Liver (tissue), 7 donors: ENCODE measurements at regions not wholly inside any gene's neighbourhood (a gene's known extent, or its start where the extent isn't known, plus 50 kb on each side); places are given as distances from the start of the nearest gene placed in this dataset.

ENCODE experiments used
- DNase-seq: peaks from one replicate; pipeline ENCODE4 v3.0.0-alpha.2; 2017; ENCODE audit warnings: low spot score
- H3K27ac ChIP-seq, 2 donors: one replicate each; pipeline ENCODE4 v1.7.0; 2013; ENCODE audit warnings: inconsistent platforms in 2 of 2, low read length in 2 of 2, control low read depth in 1 of 2, low read depth in 1 of 2, mild to moderate bottlenecking in 1 of 2
- H3K27me3 ChIP-seq, 4 donors: one replicate each; pipeline versions ENCODE4 v1.6.1 to v1.7.0; 2013; ENCODE audit warnings: low read length in 3 of 4, inconsistent platforms in 1 of 4, mild to moderate bottlenecking in 1 of 4, moderate library complexity in 1 of 4; ENCODE audit not compliant: control insufficient read depth in 4 of 4, insufficient read depth in 4 of 4
- H3K36me3 ChIP-seq, 4 donors: one replicate each; pipeline versions ENCODE4 v1.6.1 to v1.7.0; 2013; ENCODE audit warnings: low read length in 3 of 4, mild to moderate bottlenecking in 3 of 4, low read depth in 1 of 4, moderate library complexity in 1 of 4; ENCODE audit not compliant: control insufficient read depth in 4 of 4, insufficient read depth in 3 of 4
- H3K4me1 ChIP-seq, 4 donors: one replicate each; pipeline versions ENCODE4 v1.6.1 to v1.7.0; 2013; ENCODE audit warnings: low read length in 3 of 4, mild to moderate bottlenecking in 3 of 4, moderate library complexity in 1 of 4; ENCODE audit not compliant: control insufficient read depth in 4 of 4, insufficient read depth in 4 of 4
- H3K4me3 ChIP-seq, 3 donors: one replicate each; pipeline versions ENCODE4 v1.6.1 to v1.7.0; 2013; ENCODE audit warnings: low read length in 3 of 3, control low read depth in 1 of 3, low read depth in 1 of 3, mild to moderate bottlenecking in 1 of 3
- H3K9ac ChIP-seq, 2 donors: one replicate each; pipeline ENCODE4 v1.7.0; 2013; ENCODE audit warnings: low read length in 2 of 2, mild to moderate bottlenecking in 2 of 2, moderate library complexity in 2 of 2, control low read depth in 1 of 2, low read depth in 1 of 2
- H3K9me3 ChIP-seq, 4 donors: one replicate each; pipeline versions ENCODE4 v1.6.1 to v1.7.0; 2013; ENCODE audit warnings: low read length in 3 of 4; ENCODE audit not compliant: control insufficient read depth in 4 of 4
- EGR1 ChIP-seq, 2 donors: IDR thresholded peaks; 2 replicates each; pipeline ENCODE4 v1.6.1; 2016 to 2018; ENCODE audit warnings: antibody characterized with exemption in 2 of 2, low read depth in 2 of 2
- FOXA2 ChIP-seq: IDR thresholded peaks from 2 replicates; pipeline ENCODE4 v1.6.1; 2016; ENCODE audit warnings: antibody characterized with exemption
- GABPA ChIP-seq, 2 donors: IDR thresholded peaks in 1 of 2; conservative IDR thresholded peaks in 1 of 2; 2 replicates each; pipeline ENCODE4 v1.6.1; 2016; ENCODE audit warnings: antibody characterized with exemption in 2 of 2, mild to moderate bottlenecking in 1 of 2, moderate library complexity in 1 of 2
- HNF4A ChIP-seq, 2 donors: conservative IDR thresholded peaks; 2 replicates each; pipeline ENCODE4 v1.6.1; 2016; ENCODE audit warnings: antibody characterized with exemption in 2 of 2, mild to moderate bottlenecking in 2 of 2
- HNF4G ChIP-seq: IDR thresholded peaks from 2 replicates; pipeline ENCODE4 v1.6.1; 2016; ENCODE audit warnings: antibody characterized with exemption
- JUND ChIP-seq, 2 donors: IDR thresholded peaks; 2 replicates each; pipeline ENCODE4 v1.6.1; 2016; ENCODE audit warnings: antibody characterized with exemption in 2 of 2
- NR2F2 ChIP-seq: IDR thresholded peaks from 2 replicates; pipeline ENCODE4 v1.6.1; 2016; ENCODE audit warnings: antibody characterized with exemption
- RAD21 ChIP-seq, 2 donors: IDR thresholded peaks; 2 replicates each; pipeline ENCODE4 v1.6.1; 2016; ENCODE audit warnings: antibody characterized with exemption in 2 of 2, mild to moderate bottlenecking in 2 of 2
- RXRA ChIP-seq, 2 donors: IDR thresholded peaks; 2 replicates each; pipeline ENCODE4 v1.6.1; 2017 to 2018; ENCODE audit warnings: antibody characterized with exemption in 2 of 2, mild to moderate bottlenecking in 1 of 2
- SP1 ChIP-seq: IDR thresholded peaks from 2 replicates; pipeline ENCODE4 v1.6.1; 2018; ENCODE audit warnings: antibody characterized with exemption, mild to moderate bottlenecking
- TAF1 ChIP-seq: conservative IDR thresholded peaks from 2 replicates; pipeline ENCODE4 v1.6.1; 2016; ENCODE audit warnings: antibody characterized with exemption, mild to moderate bottlenecking
- YY1 ChIP-seq: IDR thresholded peaks from 2 replicates; pipeline ENCODE4 v1.6.1; 2016; ENCODE audit warnings: antibody characterized with exemption, mild to moderate bottlenecking
- WGBS: extraction: QIAGEN DNeasy Blood & Tissue Kit; methylation state at CpG from one replicate; pipeline ENCODE4 v1.1.7; 2013; 5-methylcytosine and 5-hydroxymethylcytosine counted together
- TF ChIP-seq, protein P1 (sequence below): IDR thresholded peaks from 2 replicates; pipeline ENCODE4 v1.6.1; 2016; ENCODE audit warnings: antibody characterized with exemption
- TF ChIP-seq, protein P2 (sequence below): IDR thresholded peaks from 2 replicates; pipeline ENCODE4 v1.6.1; 2016; ENCODE audit warnings: antibody characterized with exemption
- TF ChIP-seq, protein P3 (sequence below): IDR thresholded peaks from 2 replicates; pipeline ENCODE4 v1.6.1; 2016; ENCODE audit warnings: antibody characterized with exemption
- TF ChIP-seq, protein P4 (sequence below): IDR thresholded peaks from 2 replicates; pipeline ENCODE4 v1.6.1; 2016; ENCODE audit warnings: antibody characterized with exemption, mild to moderate bottlenecking
- donor health status: healthy.
- donor health status: healthy.
- donor health status: healthy.
- donor health status: healthy.

DNA sequence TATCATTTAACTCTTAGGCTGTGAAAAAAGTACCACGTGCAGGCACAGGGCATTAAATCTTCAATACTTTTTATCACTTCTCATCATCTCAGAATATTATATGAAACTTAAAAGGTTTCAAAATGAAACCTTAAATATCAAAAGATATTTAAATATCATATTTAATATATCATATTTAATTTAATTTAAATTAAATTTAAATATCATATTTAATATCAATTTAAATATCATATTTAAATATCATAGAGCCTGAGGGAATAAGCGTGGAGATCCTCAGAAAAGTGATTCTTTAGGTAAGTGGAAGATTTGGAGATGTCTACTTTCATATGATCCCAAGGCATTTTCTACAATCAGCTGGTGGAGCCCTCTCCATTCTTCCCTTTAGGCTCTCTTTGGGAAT, 716.6 kb downstream of the OTOL1 start:
- H3K36me3 ChIP-seq: no peaks in the 10 kb centered on the region
- no peak overlapping the region for H3K27ac ChIP-seq
- 74% methylated on average over 2 of the region's 2 CpGs for WGBS
- no peaks in the 10 kb centered on the region for H3K9me3 ChIP-seq
- TF ChIP-seq YY1 (no peak), RXRA (IDR thresholded peaks at IDR 0.05) (no peak), SP1 (no peak), HNF4A (conservative IDR thresholded peaks at IDR 0.05) (no peak), RAD21 (IDR thresholded peaks at IDR 0.05) (no peak), TAF1 (no peak), JUND (IDR thresholded peaks at IDR 0.05) (no peak)
- TF ChIP-seq, protein P1, sequence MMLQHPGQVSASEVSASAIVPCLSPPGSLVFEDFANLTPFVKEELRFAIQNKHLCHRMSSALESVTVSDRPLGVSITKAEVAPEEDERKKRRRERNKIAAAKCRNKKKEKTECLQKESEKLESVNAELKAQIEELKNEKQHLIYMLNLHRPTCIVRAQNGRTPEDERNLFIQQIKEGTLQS: no peak
- TF ChIP-seq, protein P2, sequence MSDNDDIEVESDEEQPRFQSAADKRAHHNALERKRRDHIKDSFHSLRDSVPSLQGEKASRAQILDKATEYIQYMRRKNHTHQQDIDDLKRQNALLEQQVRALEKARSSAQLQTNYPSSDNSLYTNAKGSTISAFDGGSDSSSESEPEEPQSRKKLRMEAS: no peak
- DNase-seq: no peak
- H3K9ac ChIP-seq: no peak overlapping the region
- no peaks in the 10 kb centered on the region for H3K4me1 ChIP-seq
- H3K4me3 ChIP-seq: no peak overlapping the region
- H3K27me3 ChIP-seq: peaks cover 0 to 4% (median 0%) of the 10 kb centered on the region in 4 donors

DNA sequence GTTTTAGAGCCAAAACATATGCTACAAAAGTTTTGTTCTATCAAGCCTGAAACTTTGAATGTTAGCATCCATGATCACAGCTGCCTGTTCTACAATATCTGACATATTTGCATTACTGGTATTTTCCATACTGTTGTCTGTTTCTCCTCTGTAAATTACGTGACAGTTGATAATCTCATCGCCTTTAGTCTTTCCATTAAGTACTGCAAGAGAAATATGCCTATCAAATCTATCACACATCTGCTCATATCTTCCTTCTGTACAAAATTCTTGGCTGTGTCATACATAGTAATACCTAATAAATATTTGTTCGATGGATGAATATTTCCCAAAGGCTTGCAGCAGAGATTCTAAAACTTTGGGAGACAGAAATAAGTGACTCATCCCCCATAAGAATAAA, 717.3 kb downstream of the OTOL1 start:
- H3K4me1 ChIP-seq: no peaks in the 10 kb centered on the region
- H3K27me3 ChIP-seq: peaks cover 0 to 4% (median 0%) of the 10 kb centered on the region in 4 donors
- H3K9me3 ChIP-seq: no peaks in the 10 kb centered on the region
- H3K9ac ChIP-seq: no peak overlapping the region
- TF ChIP-seq JUND (IDR thresholded peaks at IDR 0.05) (no peak), GABPA (IDR thresholded peaks at IDR 0.05 in 1 of 2, conservative IDR thresholded peaks at IDR 0.05 in 1 of 2) (no peak), TAF1 (no peak), HNF4G (no peak)
- TF ChIP-seq, protein P3, sequence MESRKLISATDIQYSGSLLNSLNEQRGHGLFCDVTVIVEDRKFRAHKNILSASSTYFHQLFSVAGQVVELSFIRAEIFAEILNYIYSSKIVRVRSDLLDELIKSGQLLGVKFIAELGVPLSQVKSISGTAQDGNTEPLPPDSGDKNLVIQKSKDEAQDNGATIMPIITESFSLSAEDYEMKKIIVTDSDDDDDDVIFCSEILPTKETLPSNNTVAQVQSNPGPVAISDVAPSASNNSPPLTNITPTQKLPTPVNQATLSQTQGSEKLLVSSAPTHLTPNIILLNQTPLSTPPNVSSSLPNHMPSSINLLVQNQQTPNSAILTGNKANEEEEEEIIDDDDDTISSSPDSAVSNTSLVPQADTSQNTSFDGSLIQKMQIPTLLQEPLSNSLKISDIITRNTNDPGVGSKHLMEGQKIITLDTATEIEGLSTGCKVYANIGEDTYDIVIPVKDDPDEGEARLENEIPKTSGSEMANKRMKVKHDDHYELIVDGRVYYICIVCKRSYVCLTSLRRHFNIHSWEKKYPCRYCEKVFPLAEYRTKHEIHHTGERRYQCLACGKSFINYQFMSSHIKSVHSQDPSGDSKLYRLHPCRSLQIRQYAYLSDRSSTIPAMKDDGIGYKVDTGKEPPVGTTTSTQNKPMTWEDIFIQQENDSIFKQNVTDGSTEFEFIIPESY: no peak
- 78% methylated on average over 3 of the region's 3 CpGs for WGBS
- H3K4me3 ChIP-seq: no peak overlapping the region
- no peak overlapping the region for H3K27ac ChIP-seq
- H3K36me3 ChIP-seq: no peaks in the 10 kb centered on the region
- no peak for DNase-seq

DNA sequence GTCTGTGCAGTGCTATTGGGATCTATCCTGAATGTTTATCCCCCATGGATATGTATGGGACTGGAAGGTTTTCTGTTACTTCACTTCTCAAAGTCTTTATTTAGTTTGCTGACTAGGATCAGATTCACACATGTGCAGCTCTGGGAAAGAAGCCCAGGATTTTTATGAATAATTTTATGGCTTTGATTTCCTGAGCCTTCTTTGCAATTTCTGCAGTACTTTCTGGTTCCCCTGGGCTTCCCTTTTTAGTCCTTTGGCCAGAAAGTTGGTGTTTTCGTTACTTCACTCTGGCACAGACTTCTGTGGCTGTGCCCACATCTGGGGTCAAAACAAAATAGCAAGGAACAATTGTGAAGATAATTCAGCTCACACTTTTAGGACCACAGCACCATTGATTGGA, 721.0 kb downstream of the OTOL1 start:
- Histone ChIP-seq H3K27me3 (peaks cover 0 to 4% (median 0%) of the 10 kb centered on the region in 4 donors), H3K4me3 (no peak overlapping the region), H3K4me1 (no peaks in the 10 kb centered on the region), H3K9ac (no peak overlapping the region), H3K36me3 (no peaks in the 10 kb centered on the region), H3K27ac (no peak overlapping the region), H3K9me3 (no peaks in the 10 kb centered on the region)
- no peak for DNase-seq
- WGBS: 44% methylated on average over 1 of the region's 1 CpG
- TF ChIP-seq EGR1 (IDR thresholded peaks at IDR 0.05; ENCODE audit: low read depth in 2 of 2) (no peak), FOXA2 (no peak), HNF4G (no peak), HNF4A (conservative IDR thresholded peaks at IDR 0.05) (no peak), SP1 (no peak), NR2F2 (no peak), GABPA (IDR thresholded peaks at IDR 0.05 in 1 of 2, conservative IDR thresholded peaks at IDR 0.05 in 1 of 2) (no peak), RXRA (IDR thresholded peaks at IDR 0.05) (no peak), YY1 (no peak)
- TF ChIP-seq, protein P3: no peak
- TF ChIP-seq, protein P4, sequence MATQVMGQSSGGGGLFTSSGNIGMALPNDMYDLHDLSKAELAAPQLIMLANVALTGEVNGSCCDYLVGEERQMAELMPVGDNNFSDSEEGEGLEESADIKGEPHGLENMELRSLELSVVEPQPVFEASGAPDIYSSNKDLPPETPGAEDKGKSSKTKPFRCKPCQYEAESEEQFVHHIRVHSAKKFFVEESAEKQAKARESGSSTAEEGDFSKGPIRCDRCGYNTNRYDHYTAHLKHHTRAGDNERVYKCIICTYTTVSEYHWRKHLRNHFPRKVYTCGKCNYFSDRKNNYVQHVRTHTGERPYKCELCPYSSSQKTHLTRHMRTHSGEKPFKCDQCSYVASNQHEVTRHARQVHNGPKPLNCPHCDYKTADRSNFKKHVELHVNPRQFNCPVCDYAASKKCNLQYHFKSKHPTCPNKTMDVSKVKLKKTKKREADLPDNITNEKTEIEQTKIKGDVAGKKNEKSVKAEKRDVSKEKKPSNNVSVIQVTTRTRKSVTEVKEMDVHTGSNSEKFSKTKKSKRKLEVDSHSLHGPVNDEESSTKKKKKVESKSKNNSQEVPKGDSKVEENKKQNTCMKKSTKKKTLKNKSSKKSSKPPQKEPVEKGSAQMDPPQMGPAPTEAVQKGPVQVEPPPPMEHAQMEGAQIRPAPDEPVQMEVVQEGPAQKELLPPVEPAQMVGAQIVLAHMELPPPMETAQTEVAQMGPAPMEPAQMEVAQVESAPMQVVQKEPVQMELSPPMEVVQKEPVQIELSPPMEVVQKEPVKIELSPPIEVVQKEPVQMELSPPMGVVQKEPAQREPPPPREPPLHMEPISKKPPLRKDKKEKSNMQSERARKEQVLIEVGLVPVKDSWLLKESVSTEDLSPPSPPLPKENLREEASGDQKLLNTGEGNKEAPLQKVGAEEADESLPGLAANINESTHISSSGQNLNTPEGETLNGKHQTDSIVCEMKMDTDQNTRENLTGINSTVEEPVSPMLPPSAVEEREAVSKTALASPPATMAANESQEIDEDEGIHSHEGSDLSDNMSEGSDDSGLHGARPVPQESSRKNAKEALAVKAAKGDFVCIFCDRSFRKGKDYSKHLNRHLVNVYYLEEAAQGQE: no peak
- TF ChIP-seq, protein P2: no peak
